CD14-positive monocyte (primary cell): ENCODE measurements at regions not wholly inside any gene's neighbourhood (a gene's known extent, or its start where the extent isn't known, plus 50 kb on each side); places are given as distances from the start of the nearest gene placed in this dataset.

Experiments used
- DNase-seq, 3 donors: peaks; one replicate each; pipeline ENCODE4 v3.0.0-alpha.2; 2011 to 2022
- H2AFZ ChIP-seq: 2 replicates; pipeline ENCODE4 v1.6.0; 2012; ENCODE audit warnings: mild to moderate bottlenecking, low read depth, low read length, inconsistent platforms; ENCODE audit not compliant: insufficient read depth, poor library complexity, severe bottlenecking
- H3K27ac ChIP-seq, 2 donors: 1 replicate in 1 of 2; 2 replicates in 1 of 2; pipeline ENCODE4 v1.5.1; 2012 to 2013; ENCODE audit warnings: low read length in 2 of 2, control low read depth in 1 of 2, inconsistent platforms in 1 of 2, low read depth in 1 of 2, mild to moderate bottlenecking in 1 of 2
- H3K27me3 ChIP-seq, 2 donors: one replicate each; pipeline versions ENCODE4 v1.6.0 to v1.6.1; 2011 to 2013; ENCODE audit warnings: low read length in 2 of 2; ENCODE audit not compliant: control insufficient read depth in 2 of 2, insufficient read depth in 2 of 2
- H3K36me3 ChIP-seq, 2 donors: replicated peaks in 1 of 2; 1 replicate in 1 of 2; 2 replicates in 1 of 2; pipeline versions ENCODE4 v1.5.1 to v1.6.1; 2012 to 2013; ENCODE audit warnings: low read length in 2 of 2, control low read depth in 1 of 2, inconsistent platforms in 1 of 2, mild to moderate bottlenecking in 1 of 2; ENCODE audit not compliant: insufficient read depth in 2 of 2, control insufficient read depth in 1 of 2
- H3K4me1 ChIP-seq, 2 donors: 1 replicate in 1 of 2; 2 replicates in 1 of 2; pipeline versions ENCODE4 v1.5.1 to v1.6.1; 2012 to 2013; ENCODE audit warnings: low read length in 2 of 2, control low read depth in 1 of 2, inconsistent platforms in 1 of 2, mild to moderate bottlenecking in 1 of 2, moderate library complexity in 1 of 2; ENCODE audit not compliant: insufficient read depth in 2 of 2, control insufficient read depth in 1 of 2
- H3K4me2 ChIP-seq: replicated peaks from 2 replicates; pipeline ENCODE3; 2012; ENCODE audit warnings: low read length, moderate library complexity, mild to moderate bottlenecking; ENCODE audit not compliant: poor library complexity, severe bottlenecking; ENCODE audit errors: extremely low read depth
- H3K4me3 ChIP-seq, 3 experiments: fragments of 200-600 bp in 1 of 3; sonication (generic) in 1 of 3; replicated peaks in 1 of 3; 1 replicate in 2 of 3; 2 replicates in 1 of 3; pipeline ENCODE4 v1.5.1; 2011 to 2013; ENCODE audit warnings: low read length in 3 of 3, mild to moderate bottlenecking in 3 of 3, control low read depth in 2 of 3, low read depth in 2 of 3, inconsistent platforms in 1 of 3, moderate library complexity in 1 of 3
- H3K79me2 ChIP-seq: 2 replicates; pipeline ENCODE4 v1.6.0; 2012; ENCODE audit warnings: mild to moderate bottlenecking, control low read depth, inconsistent platforms, low read length, moderate library complexity; ENCODE audit not compliant: insufficient read depth
- H3K9ac ChIP-seq: 2 replicates; pipeline ENCODE4 v1.6.0; 2017; ENCODE audit warnings: low read length, mild to moderate bottlenecking; ENCODE audit not compliant: insufficient read depth, poor library complexity, severe bottlenecking
- H3K9me3 ChIP-seq, 2 donors: replicated peaks in 1 of 2; 1 replicate in 1 of 2; 2 replicates in 1 of 2; pipeline versions ENCODE4 v1.5.1 to v1.6.1; 2012 to 2013; ENCODE audit warnings: low read length in 2 of 2, control low read depth in 1 of 2; ENCODE audit not compliant: control insufficient read depth in 1 of 2, insufficient read depth in 1 of 2
- H4K20me1 ChIP-seq: 2 replicates; pipeline ENCODE4 v1.6.0; 2012; ENCODE audit warnings: mild to moderate bottlenecking, low read length, control low read depth, moderate library complexity; ENCODE audit not compliant: insufficient read depth
- H3K27ac Mint-ChIP-seq, 7 donors: one replicate each; pipeline ENCODE4 v1.8.0; 2020; ENCODE audit warnings: mild to moderate bottlenecking in 7 of 7, mixed read lengths in 7 of 7, moderate library complexity in 6 of 7, inconsistent platforms in 2 of 7
- H3K27me3 Mint-ChIP-seq, 3 donors: one replicate each; pipeline ENCODE4 v1.8.0; 2021 to 2022; ENCODE audit warnings: low read depth in 3 of 3, mild to moderate bottlenecking in 3 of 3, mixed read lengths in 3 of 3, moderate library complexity in 3 of 3, inconsistent platforms in 1 of 3
- H3K36me3 Mint-ChIP-seq, 2 donors: one replicate each; pipeline ENCODE4 v1.8.0; 2020; ENCODE audit warnings: mixed read lengths in 2 of 2, inconsistent platforms in 1 of 2, mild to moderate bottlenecking in 1 of 2
- H3K4me1 Mint-ChIP-seq: one replicate; pipeline ENCODE4 v1.8.0; 2020; ENCODE audit warnings: mild to moderate bottlenecking, mixed read lengths
- H3K4me3 Mint-ChIP-seq, 2 donors: one replicate each; pipeline ENCODE4 v1.8.0; 2020; ENCODE audit warnings: mild to moderate bottlenecking in 2 of 2, mixed read lengths in 2 of 2, moderate library complexity in 1 of 2
- H3K9me3 Mint-ChIP-seq, 7 donors: one replicate each; pipeline ENCODE4 v1.8.0; 2020 to 2022; ENCODE audit warnings: mixed read lengths in 7 of 7, mild to moderate bottlenecking in 6 of 7, moderate library complexity in 6 of 7, inconsistent platforms in 2 of 7
- WGBS: methylation state at CpG from one replicate; pipeline ENCODE4 v1.1.5; 2013; ENCODE audit warnings: missing lambda C conversion rate; ENCODE audit not compliant: insufficient coverage; 5-methylcytosine and 5-hydroxymethylcytosine counted together
- intact Hi-C, 2 donors: fragments of 100-400 bp; cut with micrococcal nuclease; formaldehyde crosslinking; loops; one replicate each; pipeline versions ENCODE4 v1.15.0 to v1.15.1; 2023
- TF ChIP-seq, protein P1 (sequence below): fragments of 200-600 bp; IDR thresholded peaks from one replicate; pipeline ENCODE4 v1.8.0; 2022; ENCODE audit warnings: antibody characterized with exemption, mild to moderate bottlenecking

DNA sequence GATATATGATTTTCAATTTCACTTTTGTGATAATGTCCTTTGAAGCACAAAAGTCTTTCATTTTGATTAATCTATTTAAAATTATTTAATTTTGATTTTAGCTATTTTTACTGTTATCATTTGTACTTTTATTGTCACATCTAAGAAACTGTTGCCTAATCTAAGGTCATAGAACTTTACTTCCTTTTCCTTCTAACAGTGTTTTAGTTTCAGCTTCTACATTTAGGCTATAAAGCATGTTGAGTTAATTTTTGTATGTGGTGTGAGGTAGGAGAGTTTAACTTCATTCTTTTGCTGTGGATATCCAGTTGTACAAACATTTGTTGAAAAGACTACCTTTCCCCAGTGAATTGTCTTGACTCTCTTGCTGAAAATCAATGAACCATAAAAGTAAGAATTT is 204.5 kb downstream of the TM2D1 start:
- peaks cover 45% of the 10 kb centered on the region for H3K4me1 Mint-ChIP-seq
- H3K4me1 ChIP-seq = peaks cover 23 to 45% of the 10 kb centered on the region in 2 donors
- H3K4me2 ChIP-seq = peak overlapping the region; percentile 17
- H3K27ac ChIP-seq = peak overlapping the region in 1 of 2 donors; percentile 69
- no peak overlapping the region for H3K4me3 Mint-ChIP-seq
- H3K27me3 ChIP-seq = no peaks in the 10 kb centered on the region
- no peaks in the 10 kb centered on the region for H3K79me2 ChIP-seq
- H3K9me3 ChIP-seq = no peaks in the 10 kb centered on the region
- TF ChIP-seq, protein P1, sequence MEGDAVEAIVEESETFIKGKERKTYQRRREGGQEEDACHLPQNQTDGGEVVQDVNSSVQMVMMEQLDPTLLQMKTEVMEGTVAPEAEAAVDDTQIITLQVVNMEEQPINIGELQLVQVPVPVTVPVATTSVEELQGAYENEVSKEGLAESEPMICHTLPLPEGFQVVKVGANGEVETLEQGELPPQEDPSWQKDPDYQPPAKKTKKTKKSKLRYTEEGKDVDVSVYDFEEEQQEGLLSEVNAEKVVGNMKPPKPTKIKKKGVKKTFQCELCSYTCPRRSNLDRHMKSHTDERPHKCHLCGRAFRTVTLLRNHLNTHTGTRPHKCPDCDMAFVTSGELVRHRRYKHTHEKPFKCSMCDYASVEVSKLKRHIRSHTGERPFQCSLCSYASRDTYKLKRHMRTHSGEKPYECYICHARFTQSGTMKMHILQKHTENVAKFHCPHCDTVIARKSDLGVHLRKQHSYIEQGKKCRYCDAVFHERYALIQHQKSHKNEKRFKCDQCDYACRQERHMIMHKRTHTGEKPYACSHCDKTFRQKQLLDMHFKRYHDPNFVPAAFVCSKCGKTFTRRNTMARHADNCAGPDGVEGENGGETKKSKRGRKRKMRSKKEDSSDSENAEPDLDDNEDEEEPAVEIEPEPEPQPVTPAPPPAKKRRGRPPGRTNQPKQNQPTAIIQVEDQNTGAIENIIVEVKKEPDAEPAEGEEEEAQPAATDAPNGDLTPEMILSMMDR = no peak
- no peaks in the 10 kb centered on the region for H3K36me3 ChIP-seq
- no peak overlapping the region for H2AFZ ChIP-seq
- peaks cover 0 to 4% (median 0%) of the 10 kb centered on the region in 3 donors for H3K27me3 Mint-ChIP-seq
- no peaks in the 10 kb centered on the region for H3K9me3 Mint-ChIP-seq
- H4K20me1 ChIP-seq = no peaks in the 10 kb centered on the region
- peak in 1 of 3 donors; percentile 50 for DNase-seq
- no peaks in the 10 kb centered on the region for H3K36me3 Mint-ChIP-seq
- peak overlapping the region in 1 of 3 experiments; percentile 27 for H3K4me3 ChIP-seq
- H3K27ac Mint-ChIP-seq = peak overlapping the region in 6 of 7 donors; percentile 42 to 88 (median 78)
- no peak overlapping the region for H3K9ac ChIP-seq
- intact Hi-C loops = no loop called here

DNA sequence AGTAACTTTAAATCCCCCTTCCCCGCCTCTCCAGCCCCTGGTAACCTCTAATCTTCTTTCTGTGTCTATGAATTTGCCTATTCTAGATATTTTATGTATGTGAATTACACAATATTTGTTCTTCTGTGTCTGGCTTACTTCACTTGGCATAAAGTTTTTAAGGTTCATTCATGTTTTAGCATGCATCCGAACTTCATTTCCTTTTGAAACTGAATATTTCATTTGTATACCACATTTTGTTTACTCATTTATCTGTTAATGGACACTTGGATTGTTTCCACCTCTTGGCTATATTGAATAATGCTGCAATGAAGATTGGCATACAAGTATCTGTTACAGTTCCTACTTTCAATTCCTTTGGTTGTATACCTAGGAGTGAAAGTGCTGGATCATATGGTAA is 205.3 kb downstream of the TM2D1 start:
- WGBS = no CpG with 5 or more reads among the region's 2 CpGs
- Histone ChIP-seq H3K9ac (no peak overlapping the region), H3K4me3 (peak overlapping the region in 1 of 3 experiments; percentile 27), H3K9me3 (no peaks in the 10 kb centered on the region), H3K79me2 (no peaks in the 10 kb centered on the region), H3K4me1 (peaks cover 23 to 45% of the 10 kb centered on the region in 2 donors), H3K27me3 (no peaks in the 10 kb centered on the region), H3K27ac (peak overlapping the region in 1 of 2 donors; percentile 69), H3K4me2 (peak overlapping the region; percentile 17), H2AFZ (no peak overlapping the region), H4K20me1 (no peaks in the 10 kb centered on the region), H3K36me3 (no peaks in the 10 kb centered on the region)
- H3K27me3 Mint-ChIP-seq = peaks cover 0 to 4% (median 0%) of the 10 kb centered on the region in 3 donors
- H3K36me3 Mint-ChIP-seq = no peaks in the 10 kb centered on the region
- DNase-seq = no peak
- peak overlapping the region in 6 of 7 donors; percentile 54 to 88 (median 81) for H3K27ac Mint-ChIP-seq
- intact Hi-C loops = no loop called here
- peak overlapping the region in 1 of 2 donors; percentile 11 for H3K4me3 Mint-ChIP-seq
- peaks cover 45% of the 10 kb centered on the region for H3K4me1 Mint-ChIP-seq
- TF ChIP-seq, protein P1 = no peak
- H3K9me3 Mint-ChIP-seq = peaks cover 0 to 2% (median 0%) of the 10 kb centered on the region in 7 donors
